Tibial artery (tissue), 4 donors: ENCODE measurements at regions not wholly inside any gene's neighbourhood (a gene's known extent, or its start where the extent isn't known, plus 50 kb on each side); places are given as distances from the start of the nearest gene placed in this dataset.

Experiments used
- DNase-seq, 2 donors: peaks; one replicate each; pipeline ENCODE4 v3.0.0-alpha.2; 2019
- H3K27ac ChIP-seq, 2 donors: fragments of 200-600 bp; sonication (generic) in 1 of 2; 1 replicate in 1 of 2; 2 replicates in 1 of 2; pipeline ENCODE4 v1.5.1; 2018 to 2019; ENCODE audit warnings: mild to moderate bottlenecking in 1 of 2
- H3K27me3 ChIP-seq, 2 donors: fragments of 200-600 bp; sonication (generic) in 1 of 2; one replicate each; pipeline versions ENCODE4 v1.5.1 to v1.6.0; 2016 to 2019
- H3K36me3 ChIP-seq, 3 donors: fragments of 200-600 bp; sonication (generic) in 2 of 3; one replicate each; pipeline ENCODE4 v1.5.1; 2016 to 2019; ENCODE audit warnings: mild to moderate bottlenecking in 2 of 3
- H3K4me1 ChIP-seq, 4 donors: fragments of 200-600 bp; sonication (generic) in 2 of 4; 1 replicate in 3 of 4; 2 replicates in 1 of 4; pipeline ENCODE4 v1.5.1; 2016 to 2019
- H3K4me3 ChIP-seq, 2 donors: fragments of 200-600 bp; sonication (generic) in 1 of 2; 1 replicate in 1 of 2; 2 replicates in 1 of 2; pipeline ENCODE4 v1.5.1; 2018 to 2019; ENCODE audit warnings: mild to moderate bottlenecking in 2 of 2
- H3K9me3 ChIP-seq, 3 donors: fragments of 200-600 bp; sonication (generic) in 1 of 3; one replicate each; pipeline ENCODE4 v1.5.1; 2016 to 2019
- intact Hi-C: fragments of 100-400 bp; cut with DNase I; formaldehyde crosslinking; loops from one replicate; pipeline ENCODE4 v1.15.0; 2023; ENCODE audit warnings: low total_unique reads
- TF ChIP-seq, protein P1 (sequence below), 2 experiments: fragments of 200-600 bp in 1 of 2; fragments of 450-650 bp in 1 of 2; IDR thresholded peaks; one replicate each; pipeline ENCODE4 v1.5.1; 2017 to 2019; ENCODE audit warnings: antibody characterized with exemption in 2 of 2, mild to moderate bottlenecking in 1 of 2, moderate library complexity in 1 of 2

DNA sequence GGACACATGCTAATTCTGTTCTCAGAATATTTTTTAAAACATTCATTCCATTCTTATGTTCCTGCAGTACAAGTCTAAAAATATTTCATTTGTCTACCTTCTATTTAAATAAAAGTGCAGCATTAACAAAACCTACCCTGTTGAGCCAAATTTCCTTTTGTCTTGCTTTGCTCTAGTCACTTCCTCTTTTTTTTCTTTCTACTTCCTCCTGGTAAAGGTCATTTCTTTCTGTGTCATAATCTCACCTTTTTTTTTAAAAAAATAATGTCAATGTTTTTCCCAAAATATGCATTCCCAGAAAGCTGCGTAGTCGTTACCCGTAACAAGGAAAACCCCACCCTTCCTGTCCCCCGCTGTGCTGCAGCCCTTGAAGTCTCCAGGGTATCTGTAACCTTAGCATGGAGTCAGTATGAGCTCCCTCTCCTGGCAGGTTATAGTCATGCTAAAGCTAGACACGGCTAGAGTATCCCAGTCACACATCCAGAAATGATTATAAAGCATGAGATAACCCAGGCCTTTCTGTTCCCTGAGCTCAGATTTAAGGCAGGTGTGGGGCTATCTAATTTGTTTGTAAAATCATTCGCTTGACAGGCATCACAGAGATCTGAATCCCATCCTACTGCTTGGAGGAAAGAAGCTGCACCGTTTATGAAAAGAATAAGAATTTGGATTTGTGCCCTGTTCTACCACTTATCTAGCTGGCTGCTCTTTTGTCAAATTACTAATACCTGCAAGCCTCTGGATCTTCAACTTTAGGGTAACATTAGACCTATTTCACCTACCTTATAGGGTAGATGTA lies 51.1 kb upstream of the EED start:
- Histone ChIP-seq H3K27ac (no peak overlapping the region), H3K27me3 (no peaks in the 10 kb centered on the region), H3K4me1 (peaks cover 0 to 28% (median 5%) of the 10 kb centered on the region in 4 donors), H3K4me3 (peak overlapping the region; percentile 4 to 32), H3K36me3 (no peaks in the 10 kb centered on the region), H3K9me3 (no peaks in the 10 kb centered on the region)
- DNase-seq = peak in 1 of 2 donors; percentile 60
- intact Hi-C loops = loop anchor here (5.0 kb wide), 1 partner anchor 151 kb away; no protein-coding TSS in a partner anchor
- TF ChIP-seq, protein P1, sequence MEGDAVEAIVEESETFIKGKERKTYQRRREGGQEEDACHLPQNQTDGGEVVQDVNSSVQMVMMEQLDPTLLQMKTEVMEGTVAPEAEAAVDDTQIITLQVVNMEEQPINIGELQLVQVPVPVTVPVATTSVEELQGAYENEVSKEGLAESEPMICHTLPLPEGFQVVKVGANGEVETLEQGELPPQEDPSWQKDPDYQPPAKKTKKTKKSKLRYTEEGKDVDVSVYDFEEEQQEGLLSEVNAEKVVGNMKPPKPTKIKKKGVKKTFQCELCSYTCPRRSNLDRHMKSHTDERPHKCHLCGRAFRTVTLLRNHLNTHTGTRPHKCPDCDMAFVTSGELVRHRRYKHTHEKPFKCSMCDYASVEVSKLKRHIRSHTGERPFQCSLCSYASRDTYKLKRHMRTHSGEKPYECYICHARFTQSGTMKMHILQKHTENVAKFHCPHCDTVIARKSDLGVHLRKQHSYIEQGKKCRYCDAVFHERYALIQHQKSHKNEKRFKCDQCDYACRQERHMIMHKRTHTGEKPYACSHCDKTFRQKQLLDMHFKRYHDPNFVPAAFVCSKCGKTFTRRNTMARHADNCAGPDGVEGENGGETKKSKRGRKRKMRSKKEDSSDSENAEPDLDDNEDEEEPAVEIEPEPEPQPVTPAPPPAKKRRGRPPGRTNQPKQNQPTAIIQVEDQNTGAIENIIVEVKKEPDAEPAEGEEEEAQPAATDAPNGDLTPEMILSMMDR (IDR thresholded peaks at IDR 0.05) = peak; percentile 65 to 71

DNA sequence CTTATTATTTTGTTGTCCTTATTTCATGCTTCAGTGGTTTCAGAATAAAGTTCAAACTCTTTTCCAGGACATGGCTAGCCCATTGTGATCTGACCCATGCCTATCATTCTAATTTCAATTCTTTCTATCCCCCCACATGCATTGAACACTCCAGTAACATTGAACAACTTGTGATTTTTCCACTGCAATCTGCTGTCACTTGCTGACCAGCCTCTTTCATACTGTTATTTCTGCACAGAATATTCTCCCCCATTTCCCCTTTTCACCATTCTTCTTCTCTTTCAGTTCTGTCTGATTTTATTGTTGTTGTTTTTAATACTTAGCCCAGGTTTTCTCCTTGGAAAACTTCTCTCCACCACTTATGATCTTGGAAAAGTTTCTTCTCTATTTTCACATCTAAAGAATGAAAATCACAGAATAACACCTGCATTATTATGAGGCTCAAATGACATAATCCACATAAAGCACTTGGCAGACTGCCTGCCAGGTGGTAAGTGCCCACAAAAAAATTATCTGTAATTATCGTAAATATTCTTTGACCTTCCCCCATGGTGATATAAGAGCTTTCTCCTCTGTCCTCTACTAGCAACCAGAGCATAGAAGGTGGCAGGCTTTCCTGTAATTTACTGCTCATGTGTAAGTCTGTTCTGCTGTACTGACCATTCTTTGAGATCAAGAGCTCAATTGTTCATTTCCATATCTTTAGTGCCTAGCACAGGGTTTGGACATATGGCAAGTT lies 51.9 kb upstream of the EED start:
- H3K4me3 ChIP-seq = no peak overlapping the region
- no peaks in the 10 kb centered on the region for H3K36me3 ChIP-seq
- no peak overlapping the region for H3K27ac ChIP-seq
- peaks cover 0 to 25% (median 5%) of the 10 kb centered on the region in 4 donors for H3K4me1 ChIP-seq
- no peaks in the 10 kb centered on the region for H3K27me3 ChIP-seq
- H3K9me3 ChIP-seq = no peaks in the 10 kb centered on the region
- DNase-seq = no peak
- TF ChIP-seq, protein P1 (IDR thresholded peaks at IDR 0.05) = no peak
- intact Hi-C loops = loop anchor here (5.0 kb wide), 1 partner anchor 150 kb away; no protein-coding TSS in a partner anchor

- H3K36me3 ChIP-seq = no peaks in the 10 kb centered on the region
- intact Hi-C loops = loop anchor here (5.0 kb wide), 1 partner anchor 150 kb away; no protein-coding TSS in a partner anchor
These were observed 52.7 kb upstream of the EED start for GRCh38 chr11:86191874-86192273.

DNA sequence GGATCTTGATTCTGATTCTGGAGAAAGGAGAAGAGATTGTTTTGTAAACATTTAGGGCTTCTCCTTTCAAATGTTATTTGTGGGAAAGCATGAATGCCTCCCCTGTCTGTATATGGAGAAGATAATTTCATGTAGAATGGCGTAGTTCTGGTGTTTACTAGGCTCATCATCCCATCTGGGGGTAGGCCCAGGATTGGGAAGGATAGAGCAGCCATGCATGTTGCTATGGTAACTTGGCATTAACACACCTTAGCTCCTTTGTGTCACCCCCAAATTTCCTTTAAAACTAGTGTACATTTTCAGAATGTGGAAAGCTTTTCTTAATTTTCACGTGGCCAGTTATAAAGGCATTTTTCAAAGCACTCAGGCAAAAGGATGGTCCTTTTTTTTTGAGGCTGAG lies 57.5 kb upstream of the EED start:
- Histone ChIP-seq H3K4me3 (no peak overlapping the region), H3K9me3 (no peaks in the 10 kb centered on the region), H3K4me1 (peaks cover 0 to 21% (median 5%) of the 10 kb centered on the region in 4 donors), H3K27me3 (no peaks in the 10 kb centered on the region), H3K36me3 (no peaks in the 10 kb centered on the region), H3K27ac (no peak overlapping the region)
- intact Hi-C loops = loop anchor here (5.0 kb wide), 1 partner anchor 125 kb away; no protein-coding TSS in a partner anchor
- TF ChIP-seq, protein P1 (IDR thresholded peaks at IDR 0.05) = no peak
- no peak for DNase-seq

More at GRCh38 chr11:86191874-86192273, 52.7 kb upstream of the EED start:
- H3K27ac ChIP-seq = no peak overlapping the region
- no peak overlapping the region for H3K4me3 ChIP-seq
- peaks cover 0 to 17% (median 3%) of the 10 kb centered on the region in 4 donors for H3K4me1 ChIP-seq
- TF ChIP-seq, protein P1 (IDR thresholded peaks at IDR 0.05) = no peak
- DNase-seq = no peak
- no peaks in the 10 kb centered on the region for H3K9me3 ChIP-seq
- H3K27me3 ChIP-seq = no peaks in the 10 kb centered on the region

DNA sequence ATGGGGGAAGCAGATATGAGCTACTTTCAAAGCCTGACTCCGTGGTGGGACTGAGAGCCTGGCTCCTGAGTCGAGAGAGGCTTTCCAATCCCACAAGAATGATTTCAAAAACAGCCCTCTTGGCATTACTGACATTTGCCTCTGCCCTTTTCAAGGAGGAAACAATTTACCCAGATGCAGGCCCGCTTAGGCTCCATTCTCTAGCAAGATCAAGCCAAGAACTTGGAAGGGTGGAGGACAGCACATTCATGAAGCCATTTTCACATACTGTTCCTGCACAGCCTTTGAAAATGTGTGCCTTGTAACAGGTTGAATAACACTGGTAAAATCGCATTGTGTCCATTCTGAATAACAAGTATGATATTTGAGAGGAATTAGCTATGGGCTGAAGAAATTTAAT lies 58.2 kb upstream of the EED start:
- DNase-seq = no peak
- intact Hi-C loops = loop anchor here (5.0 kb wide), 1 partner anchor 124 kb away; no protein-coding TSS in a partner anchor
- TF ChIP-seq, protein P1 (IDR thresholded peaks at IDR 0.05) = no peak
- Histone ChIP-seq H3K4me1 (peaks cover 0 to 21% (median 5%) of the 10 kb centered on the region in 4 donors), H3K27me3 (no peaks in the 10 kb centered on the region), H3K36me3 (no peaks in the 10 kb centered on the region), H3K27ac (peak overlapping the region in 1 of 2 donors; percentile 17), H3K9me3 (no peaks in the 10 kb centered on the region), H3K4me3 (no peak overlapping the region)
